B cell (primary cell): ENCODE measurements at regions not wholly inside any gene's neighbourhood (a gene's known extent, or its start where the extent isn't known, plus 50 kb on each side); places are given as distances from the start of the nearest gene placed in this dataset.

Source experiments
- EZH2 ChIP-seq: IDR thresholded peaks from 2 replicates; pipeline ENCODE4 v1.6.1; 2012; ENCODE audit warnings: borderline replicate concordance, low read depth, mild to moderate bottlenecking, moderate library complexity, low read length; ENCODE audit not compliant: insufficient read depth, poor library complexity, severe bottlenecking
- TF ChIP-seq, protein P1 (sequence below): fragments of 200-600 bp; IDR thresholded peaks from one replicate; pipeline ENCODE4 v1.8.0; 2022; ENCODE audit warnings: antibody characterized with exemption, mild to moderate bottlenecking

DNA sequence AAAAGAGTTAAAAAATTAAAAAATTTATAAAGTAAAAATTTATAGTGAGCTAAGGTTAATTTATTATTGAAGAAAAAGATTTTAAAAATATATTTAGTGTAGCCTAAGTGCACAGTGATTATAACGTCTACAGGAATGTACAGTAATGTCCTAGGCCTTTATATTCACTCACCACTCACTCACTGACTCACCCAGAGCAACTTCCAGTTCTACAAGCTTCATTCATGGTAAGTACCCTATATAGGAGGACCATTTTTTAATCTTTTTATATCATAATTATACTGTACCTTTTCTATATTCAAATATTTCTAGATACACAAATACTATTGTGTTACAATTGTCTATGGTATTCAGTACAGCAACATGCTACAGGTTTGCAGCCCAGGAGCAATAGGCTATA is 1623.2 kb downstream of the RPA4 start:
- TF ChIP-seq, protein P1, sequence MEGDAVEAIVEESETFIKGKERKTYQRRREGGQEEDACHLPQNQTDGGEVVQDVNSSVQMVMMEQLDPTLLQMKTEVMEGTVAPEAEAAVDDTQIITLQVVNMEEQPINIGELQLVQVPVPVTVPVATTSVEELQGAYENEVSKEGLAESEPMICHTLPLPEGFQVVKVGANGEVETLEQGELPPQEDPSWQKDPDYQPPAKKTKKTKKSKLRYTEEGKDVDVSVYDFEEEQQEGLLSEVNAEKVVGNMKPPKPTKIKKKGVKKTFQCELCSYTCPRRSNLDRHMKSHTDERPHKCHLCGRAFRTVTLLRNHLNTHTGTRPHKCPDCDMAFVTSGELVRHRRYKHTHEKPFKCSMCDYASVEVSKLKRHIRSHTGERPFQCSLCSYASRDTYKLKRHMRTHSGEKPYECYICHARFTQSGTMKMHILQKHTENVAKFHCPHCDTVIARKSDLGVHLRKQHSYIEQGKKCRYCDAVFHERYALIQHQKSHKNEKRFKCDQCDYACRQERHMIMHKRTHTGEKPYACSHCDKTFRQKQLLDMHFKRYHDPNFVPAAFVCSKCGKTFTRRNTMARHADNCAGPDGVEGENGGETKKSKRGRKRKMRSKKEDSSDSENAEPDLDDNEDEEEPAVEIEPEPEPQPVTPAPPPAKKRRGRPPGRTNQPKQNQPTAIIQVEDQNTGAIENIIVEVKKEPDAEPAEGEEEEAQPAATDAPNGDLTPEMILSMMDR, result no peak
- TF ChIP-seq EZH2, result no peak
